NCI-H2081 (cell line): ENCODE measurements at regions not wholly inside any gene's neighbourhood (a gene's known extent, or its start where the extent isn't known, plus 50 kb on each side); places are given as distances from the start of the nearest gene placed in this dataset.
"Not testable (repeated sequence)": the region's sequence is repeated elsewhere in the genome, so short reads cannot be mapped to it uniquely, and the experiment has no call there.

Experiments used
- DNase-seq, 2 experiments: peaks; one replicate each; lab custom pipeline; 2025; lab: John Stamatoyannopoulos, UW

- no peak for DNase-seq
Measured at GRCh38 chr3:78086150-78086549, 1046.3 kb downstream of the ROBO2 start.

- no peak for DNase-seq
Measured at GRCh38 chr3:78087134-78087533, 1047.2 kb downstream of the ROBO2 start.

- no peak for DNase-seq
Measured at GRCh38 chr3:78088006-78088405, 1048.1 kb downstream of the ROBO2 start.

GRCh38 chr3:78090382-78090781 lies 1050.5 kb downstream of the ROBO2 start:
- no peak for DNase-seq

GRCh38 chr3:78091478-78092119 lies 1051.7 kb downstream of the ROBO2 start:
- no peak for DNase-seq

GRCh38 chr3:78092574-78092973 lies 1052.7 kb downstream of the ROBO2 start:
- not testable (repeated sequence) for DNase-seq

- no peak for DNase-seq
Measured at GRCh38 chr3:78096488-78097255, 1056.8 kb downstream of the ROBO2 start.

- DNase-seq = no peak
Measured at GRCh38 chr3:78098367-78098766, 1058.5 kb downstream of the ROBO2 start.

- no peak for DNase-seq
Measured at GRCh38 chr3:78101384-78101783, 1061.5 kb downstream of the ROBO2 start.

- not testable (repeated sequence) for DNase-seq
Measured at GRCh38 chr3:78108269-78108961, 1068.5 kb downstream of the ROBO2 start.

- DNase-seq = peak in 1 of 2 experiments; percentile 13
Measured at GRCh38 chr3:78112291-78113010, 1072.6 kb downstream of the ROBO2 start.

GRCh38 chr3:78115983-78116382 lies 1076.1 kb downstream of the ROBO2 start:
- no peak for DNase-seq

GRCh38 chr3:78116874-78117273 lies 1077.0 kb downstream of the ROBO2 start:
- DNase-seq = no peak

- DNase-seq = no peak
Measured at GRCh38 chr3:78123058-78123457, 1083.2 kb downstream of the ROBO2 start.

- no peak for DNase-seq
Measured at GRCh38 chr3:78129707-78130106, 1089.8 kb downstream of the ROBO2 start.

- no peak for DNase-seq
Measured at GRCh38 chr3:78130741-78131290, 1090.9 kb downstream of the ROBO2 start.

- no peak for DNase-seq
Measured at GRCh38 chr3:78134496-78134895, 1094.6 kb downstream of the ROBO2 start.

GRCh38 chr3:78139166-78139565 lies 1099.3 kb downstream of the ROBO2 start:
- no peak for DNase-seq

- no peak for DNase-seq
Measured at GRCh38 chr3:78140274-78140673, 1100.4 kb downstream of the ROBO2 start.

- DNase-seq = no peak
Measured at GRCh38 chr3:78140866-78141265, 1101.0 kb downstream of the ROBO2 start.

- DNase-seq = no peak
Measured at GRCh38 chr3:78141269-78141668, 1101.4 kb downstream of the ROBO2 start.

- DNase-seq = no peak
Measured at GRCh38 chr3:78143000-78143399, 1103.1 kb downstream of the ROBO2 start.
